Epithelial cell of esophagus (primary cell): ENCODE measurements at regions not wholly inside any gene's neighbourhood (a gene's known extent, or its start where the extent isn't known, plus 50 kb on each side); places are given as distances from the start of the nearest gene placed in this dataset.
"Not testable (repeated sequence)": the region's sequence is repeated elsewhere in the genome, so short reads cannot be mapped to it uniquely, and the experiment has no call there.

Experiments used
- DNase-seq: peaks from one replicate; pipeline ENCODE4 v3.0.0; 2010; ENCODE audit warnings: low read depth
- H3K4me3 ChIP-seq: 2 replicates; pipeline ENCODE4 v1.5.1; 2011; ENCODE audit warnings: mild to moderate bottlenecking, low read length, control low read depth
- CTCF ChIP-seq: IDR thresholded peaks from 2 replicates; pipeline ENCODE4 v1.5.1; 2011; ENCODE audit warnings: low read depth, mild to moderate bottlenecking, low read length, control low read depth, inconsistent platforms; ENCODE audit not compliant: insufficient read depth; ENCODE audit errors: missing control alignments

- DNase-seq, H3K4me3 ChIP-seq: not testable (repeated sequence)
Measured at GRCh38 chr15:83335542-83335941, 51.1 kb upstream of the BNC1 start.

- H3K4me3 ChIP-seq, result no peak overlapping the region
- TF ChIP-seq CTCF, result no peak
- DNase-seq, result no peak
Measured at GRCh38 chr15:83339396-83339795, 54.9 kb upstream of the BNC1 start.

GRCh38 chr15:83340087-83340486, 55.6 kb upstream of the BNC1 start:
- TF ChIP-seq CTCF, result no peak
- DNase-seq, result no peak
- no peak overlapping the region for H3K4me3 ChIP-seq

- TF ChIP-seq CTCF, result no peak
- H3K4me3 ChIP-seq, result no peak overlapping the region
- DNase-seq, result no peak
Measured at GRCh38 chr15:83346342-83346741, 61.9 kb upstream of the BNC1 start.

GRCh38 chr15:83352119-83352518, 67.7 kb upstream of the BNC1 start:
- DNase-seq, result no peak
- H3K4me3 ChIP-seq, result no peak overlapping the region
- TF ChIP-seq CTCF, result no peak

GRCh38 chr15:83356501-83357399, 72.3 kb upstream of the BNC1 start:
- TF ChIP-seq CTCF, result no peak
- DNase-seq, result peak; percentile 28
- no peak overlapping the region for H3K4me3 ChIP-seq

- no peak overlapping the region for H3K4me3 ChIP-seq
- peak; percentile 24 for DNase-seq
- no peak for TF ChIP-seq CTCF
Measured at GRCh38 chr15:83358972-83359564, 74.6 kb upstream of the BNC1 start.
